Fibroblast of villous mesenchyme (primary cell): ENCODE measurements at regions not wholly inside any gene's neighbourhood (a gene's known extent, or its start where the extent isn't known, plus 50 kb on each side); places are given as distances from the start of the nearest gene placed in this dataset.

Experiments
- DNase-seq: peaks from one replicate; pipeline ENCODE4 v3.0.0-alpha.2; 2010; ENCODE audit warnings: low read depth
- H3K4me3 ChIP-seq: 2 replicates; pipeline ENCODE4 v1.5.1; 2011; ENCODE audit warnings: low read depth, mild to moderate bottlenecking, low read length
- TF ChIP-seq, protein P1 (sequence below): IDR thresholded peaks from 2 replicates; pipeline ENCODE4 v1.5.1; 2012; ENCODE audit warnings: low read depth, mild to moderate bottlenecking, low read length; ENCODE audit not compliant: insufficient read depth

DNA sequence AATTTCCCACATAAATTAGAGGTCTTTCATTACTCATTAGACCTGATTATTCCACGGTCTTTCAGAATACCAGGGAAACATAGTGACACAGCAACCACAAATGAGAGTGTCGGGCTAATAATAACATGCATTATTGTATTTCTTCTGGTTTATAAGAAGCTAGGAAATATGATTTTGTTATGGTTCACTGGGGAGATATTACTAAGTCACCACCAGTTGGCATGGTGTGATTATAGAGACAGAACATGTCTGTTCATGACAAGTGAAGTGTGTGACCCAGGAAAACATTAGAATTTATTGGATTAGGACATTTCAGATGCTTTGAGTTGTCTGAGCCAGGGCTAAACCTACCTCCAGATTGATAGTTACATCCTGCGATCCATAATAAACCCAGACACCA, 494.4 kb downstream of the FBXO15 start:
- TF ChIP-seq, protein P1, sequence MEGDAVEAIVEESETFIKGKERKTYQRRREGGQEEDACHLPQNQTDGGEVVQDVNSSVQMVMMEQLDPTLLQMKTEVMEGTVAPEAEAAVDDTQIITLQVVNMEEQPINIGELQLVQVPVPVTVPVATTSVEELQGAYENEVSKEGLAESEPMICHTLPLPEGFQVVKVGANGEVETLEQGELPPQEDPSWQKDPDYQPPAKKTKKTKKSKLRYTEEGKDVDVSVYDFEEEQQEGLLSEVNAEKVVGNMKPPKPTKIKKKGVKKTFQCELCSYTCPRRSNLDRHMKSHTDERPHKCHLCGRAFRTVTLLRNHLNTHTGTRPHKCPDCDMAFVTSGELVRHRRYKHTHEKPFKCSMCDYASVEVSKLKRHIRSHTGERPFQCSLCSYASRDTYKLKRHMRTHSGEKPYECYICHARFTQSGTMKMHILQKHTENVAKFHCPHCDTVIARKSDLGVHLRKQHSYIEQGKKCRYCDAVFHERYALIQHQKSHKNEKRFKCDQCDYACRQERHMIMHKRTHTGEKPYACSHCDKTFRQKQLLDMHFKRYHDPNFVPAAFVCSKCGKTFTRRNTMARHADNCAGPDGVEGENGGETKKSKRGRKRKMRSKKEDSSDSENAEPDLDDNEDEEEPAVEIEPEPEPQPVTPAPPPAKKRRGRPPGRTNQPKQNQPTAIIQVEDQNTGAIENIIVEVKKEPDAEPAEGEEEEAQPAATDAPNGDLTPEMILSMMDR = no peak
- no peak for DNase-seq
- no peak overlapping the region for H3K4me3 ChIP-seq

DNA sequence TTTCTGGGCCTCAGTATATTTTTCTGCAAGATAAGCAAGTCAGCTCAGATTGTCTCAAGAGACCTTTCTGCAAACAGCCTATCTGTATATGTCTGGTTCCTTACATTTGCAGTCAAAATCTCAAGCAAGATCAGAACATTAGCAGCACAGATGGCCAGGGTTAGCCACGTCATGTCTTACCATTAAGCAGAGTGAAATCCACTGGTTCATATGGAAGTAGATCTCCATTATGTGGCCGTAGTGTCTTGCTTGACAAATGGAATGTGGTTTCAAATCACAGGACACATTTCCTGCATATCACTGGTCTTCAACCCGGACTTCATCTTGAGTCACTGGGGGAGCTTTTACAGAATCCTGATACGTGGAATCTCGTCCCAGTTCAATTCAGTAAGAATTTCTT, 500.2 kb downstream of the FBXO15 start:
- DNase-seq = no peak
- TF ChIP-seq, protein P1 = no peak
- no peak overlapping the region for H3K4me3 ChIP-seq

DNA sequence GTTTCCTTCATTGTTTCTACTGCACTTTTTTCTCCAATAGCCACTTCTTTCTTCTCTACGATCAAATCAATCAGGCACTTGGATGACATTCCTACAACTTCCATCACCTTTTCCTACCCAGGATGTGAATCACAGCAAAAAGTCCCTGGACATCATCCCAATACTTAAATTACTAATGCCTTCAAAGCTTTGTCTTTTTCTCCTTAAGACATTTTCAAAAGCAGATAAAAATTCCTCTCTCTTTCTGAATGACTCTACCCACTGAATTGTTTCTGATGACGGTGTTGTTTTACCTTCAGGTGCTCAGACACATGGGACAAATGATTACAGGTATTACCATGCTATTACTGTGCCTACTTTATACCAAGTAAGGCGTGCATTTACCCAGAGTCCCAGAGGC, 500.9 kb downstream of the FBXO15 start:
- TF ChIP-seq, protein P1 = no peak
- no peak for DNase-seq
- no peak overlapping the region for H3K4me3 ChIP-seq

DNA sequence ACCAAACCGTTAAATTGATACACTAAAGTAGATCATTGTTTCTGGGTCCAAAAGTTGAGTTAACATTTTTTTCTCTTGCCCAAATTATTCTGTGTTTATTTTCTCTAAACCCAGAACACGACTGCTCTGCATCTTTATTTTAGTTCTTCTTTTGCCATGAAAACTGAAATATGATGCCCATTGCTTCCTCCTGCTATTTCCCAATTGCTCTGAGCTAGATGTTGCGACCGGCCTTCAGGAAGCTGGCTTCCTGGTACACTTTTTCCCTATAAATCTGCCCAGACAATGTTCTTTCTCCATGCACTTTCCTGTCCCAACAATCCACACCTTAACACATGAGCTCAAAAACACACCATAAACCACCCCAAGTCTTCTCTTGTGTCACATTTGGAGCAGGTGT, 501.4 kb downstream of the FBXO15 start:
- TF ChIP-seq, protein P1 = no peak
- no peak overlapping the region for H3K4me3 ChIP-seq
- DNase-seq = no peak

DNA sequence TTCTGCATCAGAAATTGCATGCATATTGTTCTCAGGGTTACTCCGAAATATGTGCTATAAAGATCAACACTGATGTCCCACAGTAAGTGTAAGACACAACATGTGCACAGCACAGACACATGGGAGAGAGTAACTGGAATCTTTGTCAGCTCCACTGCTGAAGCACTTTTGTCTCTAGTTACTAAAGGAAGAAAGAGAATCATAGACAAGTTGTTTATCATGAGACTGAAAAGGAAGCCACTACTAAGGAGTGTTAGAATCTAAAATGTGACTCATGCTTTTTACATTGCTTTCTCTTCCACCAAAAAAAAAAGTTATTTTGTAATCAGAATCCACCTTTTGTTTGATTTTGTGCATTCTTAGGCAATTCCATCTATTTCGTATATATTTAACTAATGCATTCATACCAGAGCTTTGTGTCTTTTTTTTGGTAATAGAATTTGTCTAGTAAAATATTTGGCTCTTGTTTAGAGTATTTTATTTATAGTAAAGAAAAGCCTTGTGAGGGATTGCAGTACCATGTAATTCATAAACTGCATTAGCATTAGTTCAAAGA, 502.4 kb downstream of the FBXO15 start:
- H3K4me3 ChIP-seq = no peak overlapping the region
- no peak for DNase-seq
- TF ChIP-seq, protein P1 = no peak

DNA sequence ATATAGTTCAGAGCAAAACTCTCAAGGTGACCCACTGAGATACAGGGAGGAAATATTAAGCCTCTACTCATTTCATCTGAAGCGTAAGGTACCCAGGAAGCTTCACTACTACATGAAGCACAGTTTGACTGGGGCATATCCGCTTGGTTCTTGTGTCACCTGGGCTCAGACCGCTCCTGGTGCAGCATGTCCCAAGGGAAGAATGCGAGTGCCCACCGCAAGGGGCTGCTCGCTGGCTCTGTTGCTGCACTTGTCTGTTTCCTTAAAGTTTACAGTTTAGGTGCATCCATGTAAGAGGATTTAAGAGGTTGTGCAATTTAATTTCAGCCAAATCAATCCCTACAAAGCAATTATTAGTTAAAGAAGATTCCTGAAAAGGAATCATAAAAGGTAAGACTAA, 507.8 kb downstream of the FBXO15 start:
- TF ChIP-seq, protein P1 = no peak
- no peak overlapping the region for H3K4me3 ChIP-seq
- DNase-seq = no peak

DNA sequence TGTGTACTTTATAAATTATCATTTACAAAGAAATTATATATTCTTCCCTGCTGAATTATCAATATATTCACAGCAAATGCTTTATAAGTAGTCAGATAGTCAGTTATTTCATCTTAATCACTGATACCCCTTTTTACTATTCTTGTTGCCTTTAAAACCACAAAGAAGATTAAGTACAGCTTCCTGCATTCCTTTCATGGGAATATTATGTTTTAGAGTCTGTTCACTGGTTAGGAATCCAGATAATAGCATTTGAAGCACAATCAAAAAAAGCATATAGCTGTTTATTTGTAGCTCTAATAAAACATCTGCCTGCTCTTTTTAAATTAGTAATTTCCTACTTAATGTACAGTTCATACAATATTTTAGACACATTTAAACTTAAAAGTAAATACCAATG, 508.9 kb downstream of the FBXO15 start:
- peak; percentile 43 for DNase-seq
- TF ChIP-seq, protein P1 = no peak
- no peak overlapping the region for H3K4me3 ChIP-seq
